ENCODE measurements at regions not wholly inside any gene's neighbourhood (a gene's known extent, or its start where the extent isn't known, plus 50 kb on each side); places are given as distances from the start of the nearest gene placed in this dataset.

GRCh38 chr3:174346571-174346970 lies 512.6 kb upstream of the NAALADL2 start:
- TF ChIP-seq, protein P1, sequence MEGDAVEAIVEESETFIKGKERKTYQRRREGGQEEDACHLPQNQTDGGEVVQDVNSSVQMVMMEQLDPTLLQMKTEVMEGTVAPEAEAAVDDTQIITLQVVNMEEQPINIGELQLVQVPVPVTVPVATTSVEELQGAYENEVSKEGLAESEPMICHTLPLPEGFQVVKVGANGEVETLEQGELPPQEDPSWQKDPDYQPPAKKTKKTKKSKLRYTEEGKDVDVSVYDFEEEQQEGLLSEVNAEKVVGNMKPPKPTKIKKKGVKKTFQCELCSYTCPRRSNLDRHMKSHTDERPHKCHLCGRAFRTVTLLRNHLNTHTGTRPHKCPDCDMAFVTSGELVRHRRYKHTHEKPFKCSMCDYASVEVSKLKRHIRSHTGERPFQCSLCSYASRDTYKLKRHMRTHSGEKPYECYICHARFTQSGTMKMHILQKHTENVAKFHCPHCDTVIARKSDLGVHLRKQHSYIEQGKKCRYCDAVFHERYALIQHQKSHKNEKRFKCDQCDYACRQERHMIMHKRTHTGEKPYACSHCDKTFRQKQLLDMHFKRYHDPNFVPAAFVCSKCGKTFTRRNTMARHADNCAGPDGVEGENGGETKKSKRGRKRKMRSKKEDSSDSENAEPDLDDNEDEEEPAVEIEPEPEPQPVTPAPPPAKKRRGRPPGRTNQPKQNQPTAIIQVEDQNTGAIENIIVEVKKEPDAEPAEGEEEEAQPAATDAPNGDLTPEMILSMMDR (conservative IDR thresholded peaks at IDR 0.05; ENCODE audit: control insufficient read depth, insufficient read depth, low read depth, low read length): no peak
- H3K4me3 ChIP-seq (ENCODE audit: control insufficient read depth, low read depth, low read length): no peak overlapping the region
- DNase-seq (ENCODE audit: low read depth): no peak

GRCh38 chr3:174347474-174348138 lies 511.5 kb upstream of the NAALADL2 start:
- DNase-seq (ENCODE audit: low read depth): no peak
- TF ChIP-seq, protein P1 (conservative IDR thresholded peaks at IDR 0.05; ENCODE audit: control insufficient read depth, insufficient read depth, low read depth, low read length): no peak

GRCh38 chr3:174352227-174352626 lies 506.9 kb upstream of the NAALADL2 start:
- no peak for DNase-seq (ENCODE audit: low read depth)
- TF ChIP-seq, protein P1 (conservative IDR thresholded peaks at IDR 0.05; ENCODE audit: control insufficient read depth, insufficient read depth, low read depth, low read length): no peak
- H3K4me3 ChIP-seq (ENCODE audit: control insufficient read depth, low read depth, low read length): no peak overlapping the region

More at GRCh38 chr3:174347474-174348138, 511.5 kb upstream of the NAALADL2 start:
- no peak overlapping the region for H3K4me3 ChIP-seq (ENCODE audit: control insufficient read depth, low read depth, low read length)

DNA sequence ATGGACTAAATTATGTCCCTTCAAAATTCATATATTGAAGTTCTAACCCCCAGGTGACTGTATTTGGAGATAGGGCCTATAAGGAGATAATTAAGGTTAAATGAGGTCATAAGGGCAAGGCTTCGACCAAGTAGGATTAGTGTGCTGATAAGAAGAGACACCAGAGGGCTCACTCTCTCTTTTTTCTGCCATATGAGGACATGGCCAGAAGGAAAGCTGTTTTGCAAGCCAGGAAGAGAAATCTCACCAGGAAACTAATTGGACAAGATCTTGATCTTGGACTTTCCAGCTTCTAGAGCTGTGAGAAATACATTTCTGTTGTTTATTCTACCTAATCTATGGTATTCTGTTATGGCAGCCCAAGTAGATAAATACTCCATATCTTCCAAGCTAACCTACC lies 503.6 kb upstream of the NAALADL2 start:
- H3K4me3 ChIP-seq (ENCODE audit: control insufficient read depth, low read depth, low read length): no peak overlapping the region
- DNase-seq (ENCODE audit: low read depth): peak; percentile 53
- TF ChIP-seq, protein P1 (conservative IDR thresholded peaks at IDR 0.05; ENCODE audit: control insufficient read depth, insufficient read depth, low read depth, low read length): peak; percentile 46

DNA sequence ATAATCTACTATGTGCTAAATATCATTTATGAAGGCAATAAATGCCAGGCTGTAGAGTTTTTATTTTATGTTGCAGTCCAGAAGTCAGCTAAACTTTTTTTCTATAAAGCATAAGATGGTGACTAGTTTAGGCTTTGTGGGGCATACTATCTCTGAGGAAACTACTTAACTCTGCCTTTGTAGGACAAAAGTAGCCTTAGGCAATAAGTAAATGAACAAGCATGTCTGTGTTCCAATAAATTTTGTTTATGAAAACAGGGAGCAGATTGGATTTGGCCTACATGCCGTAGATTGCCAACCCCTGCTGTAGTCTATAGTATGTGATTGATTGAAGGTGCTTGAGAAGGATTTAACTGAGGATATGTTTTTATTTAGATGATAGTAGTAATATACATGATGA lies 502.5 kb upstream of the NAALADL2 start:
- H3K4me3 ChIP-seq (ENCODE audit: control insufficient read depth, low read depth, low read length): no peak overlapping the region
- TF ChIP-seq, protein P1 (conservative IDR thresholded peaks at IDR 0.05; ENCODE audit: control insufficient read depth, insufficient read depth, low read depth, low read length): no peak
- no peak for DNase-seq (ENCODE audit: low read depth)

GRCh38 chr3:174358252-174358651 lies 500.9 kb upstream of the NAALADL2 start:
- no peak overlapping the region for H3K4me3 ChIP-seq (ENCODE audit: control insufficient read depth, low read depth, low read length)
- TF ChIP-seq, protein P1 (conservative IDR thresholded peaks at IDR 0.05; ENCODE audit: control insufficient read depth, insufficient read depth, low read depth, low read length): no peak

More at GRCh38 chr3:174358252-174358651, 500.9 kb upstream of the NAALADL2 start:
- peak; percentile 12 for DNase-seq (ENCODE audit: low read depth)
